Activated naive CD4-positive, alpha-beta T cell treated with Interleukin-2 at 50 U/mL for 16 hours (primary cell): ENCODE measurements at regions not wholly inside any gene's neighbourhood (a gene's known extent, or its start where the extent isn't known, plus 50 kb on each side); places are given as distances from the start of the nearest gene placed in this dataset.
"Not testable (repeated sequence)": the region's sequence is repeated elsewhere in the genome, so short reads cannot be mapped to it uniquely, and the experiment has no call there.

Source experiments
- DNase-seq: peaks from one replicate; pipeline ENCODE4 v3.0.0-alpha.2; 2020

DNA sequence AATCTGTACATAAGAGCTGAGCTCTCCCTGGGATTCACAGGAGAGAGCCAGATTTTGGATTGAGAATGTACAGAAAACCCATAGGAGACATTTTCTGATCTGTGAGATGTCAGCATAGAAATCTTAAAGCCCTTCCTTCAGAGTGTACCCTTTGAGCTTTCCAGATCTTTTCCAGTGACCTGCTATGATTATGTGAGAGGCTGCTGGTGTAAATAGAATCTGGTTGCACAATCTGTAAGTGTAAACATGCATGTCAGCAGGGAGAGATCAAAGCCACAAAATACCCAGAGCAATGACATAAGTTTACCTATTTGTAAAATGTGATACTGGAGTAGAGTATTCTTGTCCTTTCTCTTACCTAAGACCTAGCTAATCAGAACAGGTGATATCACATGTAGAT is 471.9 kb downstream of the FOXD4L5 start:
- DNase-seq: not testable (repeated sequence)

DNA sequence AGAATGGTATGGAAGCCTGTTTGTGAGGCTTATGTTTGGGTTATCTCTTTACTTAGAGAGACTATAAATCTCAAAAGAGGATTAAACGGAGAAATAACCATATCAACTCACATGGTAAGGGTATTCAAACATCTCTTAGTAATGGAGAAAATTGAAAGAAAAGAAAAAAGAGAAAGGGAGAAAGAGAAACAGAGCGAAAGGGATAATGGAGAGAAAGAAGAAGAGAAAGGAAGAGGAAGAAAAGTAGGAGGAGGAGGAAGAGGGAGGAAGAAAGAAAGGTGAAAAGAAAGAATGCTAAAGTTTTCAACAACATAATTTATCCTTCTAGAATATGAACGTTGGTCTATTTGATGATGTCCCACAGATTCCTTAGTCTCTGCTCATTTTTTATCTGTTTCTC is 506.3 kb downstream of the FOXD4L5 start:
- not testable (repeated sequence) for DNase-seq

DNA sequence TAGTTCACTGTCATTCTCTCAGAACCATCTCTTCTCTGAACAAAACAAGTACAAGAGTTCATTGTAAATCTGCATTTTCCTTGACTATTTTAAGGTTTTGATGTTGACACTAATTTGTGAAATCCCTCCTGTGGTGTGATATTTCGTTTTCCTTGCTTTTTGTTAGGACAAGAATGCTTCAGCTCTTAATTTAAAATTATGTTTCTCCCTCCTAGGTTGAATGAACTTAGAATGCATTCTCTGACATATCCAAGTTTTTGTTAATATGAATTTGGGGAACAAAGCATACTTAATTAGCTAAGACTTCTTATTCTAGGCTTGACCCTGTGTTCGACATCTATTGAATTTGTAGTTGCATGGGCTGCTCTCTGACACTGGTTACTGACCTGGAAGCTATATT is 508.7 kb downstream of the FOXD4L5 start:
- DNase-seq: not testable (repeated sequence)

DNA sequence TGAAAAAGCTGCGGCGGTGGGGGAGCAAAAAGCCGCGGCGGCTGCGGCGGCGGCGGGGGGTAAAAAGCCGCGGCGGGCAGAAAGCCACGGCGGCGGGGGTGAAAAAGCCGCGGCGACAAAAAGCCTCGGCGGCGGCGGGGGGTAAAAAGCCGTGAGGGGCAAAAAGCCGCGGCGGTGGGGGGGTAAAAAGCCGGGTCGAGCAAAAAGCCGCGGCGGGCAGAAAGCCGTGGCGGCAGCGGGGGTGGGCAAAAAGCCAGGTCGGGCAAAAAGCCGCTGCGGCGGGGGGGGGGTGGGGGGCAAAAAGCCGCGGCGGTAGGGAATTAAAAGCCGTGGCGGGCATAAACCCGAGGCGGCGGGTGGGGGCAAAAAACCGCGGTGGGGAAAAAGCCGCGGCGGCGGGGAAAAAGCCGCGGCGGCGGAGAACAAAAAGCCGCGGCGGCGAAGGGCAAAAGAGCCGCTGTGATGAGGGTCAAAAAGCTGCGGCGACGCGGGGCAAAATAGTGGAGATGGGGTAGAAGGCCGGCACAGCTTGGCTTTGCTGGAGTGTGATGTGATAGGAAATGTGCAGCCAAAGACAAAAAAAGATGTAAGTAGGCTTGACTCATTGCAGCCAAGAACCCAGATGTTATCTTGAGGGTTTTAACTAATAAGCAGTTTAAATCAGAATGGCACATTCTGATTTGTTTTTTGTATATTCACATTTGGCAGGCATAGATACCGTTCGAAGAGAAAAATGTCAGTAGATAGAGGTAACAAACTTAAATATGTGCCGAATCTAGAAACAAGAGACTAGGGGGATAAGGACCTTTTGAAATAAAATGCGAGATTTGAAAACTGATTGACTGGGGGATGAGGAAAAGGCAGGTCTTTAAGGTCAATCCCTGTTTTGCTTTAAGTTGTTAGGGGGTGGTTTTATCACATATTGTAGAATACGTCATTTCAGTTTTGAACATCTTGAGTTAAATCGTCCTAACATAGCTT is 509.9 kb downstream of the FOXD4L5 start:
- peak; percentile 2 for DNase-seq

DNA sequence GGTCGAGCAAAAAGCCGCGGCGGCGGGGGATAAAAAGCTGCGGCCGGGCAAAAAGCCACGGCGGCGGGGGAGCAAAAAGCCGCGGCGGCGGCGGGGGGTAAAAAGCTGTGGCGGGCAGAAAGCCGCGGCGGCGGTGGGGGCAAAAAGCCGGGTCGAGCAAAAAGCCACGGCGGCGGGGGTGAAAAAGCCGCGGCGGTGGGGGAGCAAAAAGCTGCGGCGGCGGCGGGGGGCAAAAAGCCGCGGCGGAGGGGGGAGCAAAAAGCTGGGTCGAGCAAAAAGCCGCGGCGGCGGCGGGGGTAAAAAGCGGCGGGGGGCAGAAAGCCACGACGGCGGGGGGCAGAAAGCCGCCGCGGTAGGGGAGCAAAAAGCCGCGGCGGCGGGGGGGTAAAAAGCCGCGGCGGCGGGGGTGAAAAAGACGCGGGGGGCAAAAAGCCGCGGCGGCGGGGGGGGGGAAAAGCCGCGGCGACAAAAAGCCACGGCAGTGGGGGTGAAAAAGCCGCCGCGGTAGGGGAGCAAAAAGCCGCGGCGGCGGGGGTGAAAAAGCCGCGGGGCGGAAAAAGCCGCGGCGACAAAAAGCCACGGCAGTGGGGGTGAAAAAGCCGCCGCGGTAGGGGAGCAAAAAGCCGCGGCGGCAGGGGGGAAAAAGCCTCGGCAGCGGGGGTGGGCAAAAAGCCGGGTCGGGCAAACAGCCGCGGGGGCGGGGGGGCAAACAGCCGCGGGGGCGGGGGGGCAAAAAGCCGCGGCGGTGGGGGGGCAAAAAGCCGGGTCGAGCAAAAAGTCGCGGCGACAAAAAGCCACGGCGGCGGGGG is 510.8 kb downstream of the FOXD4L5 start:
- peak; percentile 1 for DNase-seq

DNA sequence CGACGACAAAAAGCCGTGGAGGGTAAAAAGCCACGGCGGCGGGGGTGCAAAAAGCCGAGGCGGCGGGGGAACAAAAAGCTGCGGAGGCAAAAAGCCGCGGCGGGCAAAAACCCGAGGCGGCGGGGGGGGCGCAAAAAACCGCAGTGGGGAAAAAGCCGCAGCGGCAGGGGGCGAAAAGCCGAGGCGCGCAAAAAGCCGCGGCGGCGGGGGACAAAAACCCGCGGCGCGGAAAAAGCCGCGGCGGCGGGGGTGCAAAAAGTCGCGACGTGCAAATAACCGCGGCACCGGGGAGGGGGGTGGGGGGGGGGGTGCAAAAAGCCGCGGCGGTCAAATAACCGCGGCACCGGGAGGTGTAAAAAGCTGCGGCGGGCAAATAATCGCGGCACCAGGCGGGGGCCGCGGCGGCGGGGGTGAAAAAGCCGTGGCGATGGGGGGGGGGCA is 511.5 kb downstream of the FOXD4L5 start:
- peak; percentile 1 for DNase-seq

DNA sequence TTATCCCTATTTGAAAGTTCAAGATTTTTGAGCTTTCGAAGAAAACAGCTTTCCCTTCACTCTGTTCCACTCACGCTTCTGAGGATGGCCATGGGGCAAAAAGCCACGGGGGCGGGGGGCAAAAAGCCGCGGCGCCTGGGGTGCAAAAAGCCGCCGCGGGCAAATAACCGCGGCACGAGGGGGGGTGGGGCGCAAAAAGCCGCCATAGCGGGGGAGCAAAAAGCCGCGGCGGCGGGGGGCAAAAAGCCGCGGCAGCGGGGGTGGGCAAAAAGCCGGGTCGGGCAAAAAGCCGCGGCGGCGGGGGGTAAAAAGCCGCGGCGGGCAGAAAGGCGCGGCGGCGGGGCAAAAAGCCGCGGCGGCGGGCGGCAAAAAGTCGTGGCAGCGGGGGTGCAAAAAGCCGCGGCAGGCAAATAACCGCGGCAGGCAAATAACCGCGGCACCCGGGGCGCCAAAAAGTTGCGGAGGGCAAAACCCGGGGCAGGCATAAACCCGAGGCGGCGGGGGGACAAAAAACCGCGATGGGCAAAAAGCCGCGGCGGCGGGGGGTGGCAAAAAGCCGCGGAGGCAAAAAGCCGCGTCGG is 512.2 kb downstream of the FOXD4L5 start:
- DNase-seq: not testable (repeated sequence)

DNA sequence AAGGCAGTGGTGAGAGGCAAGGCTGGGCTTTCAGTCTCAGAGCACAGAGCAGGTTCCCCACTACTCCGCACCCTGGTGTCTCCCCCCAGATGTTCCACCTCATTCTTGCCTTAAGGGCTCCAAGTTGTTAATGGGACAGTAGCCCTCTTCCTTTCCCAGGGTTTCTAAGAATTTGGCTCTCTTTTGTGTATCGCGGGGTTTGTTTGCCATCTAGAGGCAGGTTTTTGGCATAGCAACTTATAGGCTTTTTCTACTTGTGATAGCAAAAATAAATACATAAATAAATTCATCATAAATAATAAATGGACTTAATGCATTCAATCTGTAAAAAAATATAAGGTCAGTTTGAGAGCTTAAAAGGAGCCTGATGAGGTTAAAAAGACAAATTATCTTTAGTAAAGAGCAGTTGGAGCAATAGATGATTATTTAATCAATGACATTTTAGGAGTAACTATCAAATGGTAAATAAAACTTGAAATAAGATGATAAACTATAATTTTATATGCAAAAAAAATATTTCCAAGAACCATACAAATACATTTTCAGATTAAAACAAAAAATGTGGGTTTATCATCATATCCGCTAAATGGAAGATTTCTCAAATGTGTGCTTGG is 512.8 kb downstream of the FOXD4L5 start:
- not testable (repeated sequence) for DNase-seq
